B cell (primary cell): ENCODE measurements at regions not wholly inside any gene's neighbourhood (a gene's known extent, or its start where the extent isn't known, plus 50 kb on each side); places are given as distances from the start of the nearest gene placed in this dataset.

Source experiments
- ATAC-seq: fragments of 200-7000 bp; cut with Tn5 transposase; one replicate; pipeline ENCODE4 v1.10.0; 2021; ENCODE audit warnings: low read depth, mild to moderate bottlenecking, moderate number of reproducible peaks, moderate library complexity
- CTCF ChIA-PET: fragments of 350-600 bp; sonication (Branson Sonifier 250); formaldehyde crosslinking; loops from one replicate; lab custom pipeline; 2021; ENCODE audit warnings: antibody characterized with exemption, inconsistent platforms; lab: Charles Lee
- POLR2A ChIA-PET: fragments of 350-600 bp; sonication (Branson Sonifier 250); formaldehyde crosslinking; loops from one replicate; lab custom pipeline; 2021; ENCODE audit warnings: antibody characterized with exemption; lab: Charles Lee
- DNase-seq: peaks from one replicate; pipeline ENCODE4 v3.0.0; 2013
- H2AFZ ChIP-seq: 2 replicates; pipeline ENCODE4 v1.6.1; 2012; ENCODE audit warnings: mild to moderate bottlenecking, low read depth, low read length; ENCODE audit not compliant: insufficient read depth, poor library complexity, severe bottlenecking
- H3K27ac ChIP-seq, 2 donors: 1 replicate in 1 of 2; 2 replicates in 1 of 2; pipeline ENCODE4 v1.5.1; 2012 to 2013; ENCODE audit warnings: low read length in 2 of 2, mild to moderate bottlenecking in 2 of 2, moderate library complexity in 1 of 2
- H3K27me3 ChIP-seq, 4 experiments: fragments of 200-600 bp in 1 of 4; sonication (generic) in 1 of 4; replicated peaks in 1 of 4; 1 replicate in 2 of 4; 2 replicates in 2 of 4; pipeline versions ENCODE4 v1.6.1 to v1.7.0; 2013 to 2016; ENCODE audit warnings: low read length in 3 of 4, mild to moderate bottlenecking in 2 of 4, mixed read lengths in 1 of 4, moderate library complexity in 1 of 4; ENCODE audit not compliant: insufficient read depth in 4 of 4, control insufficient read depth in 3 of 4; ENCODE audit errors: control extremely low read depth in 1 of 4
- H3K36me3 ChIP-seq, 2 experiments: replicated peaks in 1 of 2; 1 replicate in 1 of 2; 2 replicates in 1 of 2; pipeline versions ENCODE4 v1.6.1 to v1.7.1; 2013; ENCODE audit warnings: low read length in 1 of 2; ENCODE audit not compliant: insufficient read depth in 2 of 2, control insufficient read depth in 1 of 2; ENCODE audit errors: control extremely low read depth in 1 of 2, extremely low read depth in 1 of 2
- H3K4me1 ChIP-seq, 2 donors: fragments of 200-600 bp in 1 of 2; sonication (generic) in 1 of 2; 1 replicate in 1 of 2; 2 replicates in 1 of 2; pipeline versions ENCODE4 v1.5.1 to v1.6.1; 2013 to 2017; ENCODE audit warnings: low read length in 2 of 2; ENCODE audit not compliant: control insufficient read depth in 2 of 2, insufficient read depth in 2 of 2
- H3K4me2 ChIP-seq: replicated peaks from 2 replicates; pipeline ENCODE3; 2012; ENCODE audit warnings: mild to moderate bottlenecking, low read depth, low read length; ENCODE audit not compliant: poor library complexity, severe bottlenecking
- H3K4me3 ChIP-seq, 5 experiments: fragments of 200-600 bp in 1 of 5; sonication (generic) in 1 of 5; 1 replicate in 3 of 5; 2 replicates in 2 of 5; pipeline versions ENCODE4 v1.5.1 to v1.7.0; 2011 to 2016; ENCODE audit warnings: low read length in 4 of 5, mild to moderate bottlenecking in 4 of 5, low read depth in 2 of 5, control low read depth in 1 of 5, moderate library complexity in 1 of 5; ENCODE audit not compliant: insufficient read depth in 1 of 5; ENCODE audit errors: control extremely low read depth in 1 of 5, extremely low read depth in 1 of 5
- H3K79me2 ChIP-seq: fragments of 200-600 bp; sonication (generic); one replicate; pipeline ENCODE4 v1.6.0; 2016; ENCODE audit warnings: low read length; ENCODE audit not compliant: control insufficient read depth, insufficient read depth
- H3K9ac ChIP-seq: fragments of 200-600 bp; sonication (generic); 2 replicates; pipeline ENCODE4 v1.6.1; 2017; ENCODE audit warnings: mild to moderate bottlenecking, low read length, moderate library complexity
- H3K9me3 ChIP-seq, 3 donors: one replicate each; pipeline versions ENCODE4 v1.6.1 to v1.7.1; 2013; ENCODE audit warnings: low read length in 2 of 3; ENCODE audit not compliant: control insufficient read depth in 2 of 3, insufficient read depth in 1 of 3; ENCODE audit errors: control extremely low read depth in 1 of 3
- H4K20me1 ChIP-seq: 2 replicates; pipeline ENCODE4 v1.6.0; 2012; ENCODE audit warnings: mild to moderate bottlenecking, low read length; ENCODE audit not compliant: insufficient read depth, control insufficient read depth, poor library complexity, severe bottlenecking
- H3K27ac Mint-ChIP-seq: one replicate; pipeline ENCODE4 v1.8.0; 2021; ENCODE audit warnings: mixed read lengths
- H3K27me3 Mint-ChIP-seq: one replicate; pipeline ENCODE4 v1.8.0; 2021; ENCODE audit warnings: mixed read lengths
- H3K4me1 Mint-ChIP-seq: one replicate; pipeline ENCODE4 v1.8.0; 2021; ENCODE audit warnings: mixed read lengths
- H3K4me3 Mint-ChIP-seq: one replicate; pipeline ENCODE4 v1.8.0; 2021; ENCODE audit warnings: mixed read lengths
- H3K9me3 Mint-ChIP-seq: one replicate; pipeline ENCODE4 v1.8.0; 2022; ENCODE audit warnings: mixed read lengths; ENCODE audit not compliant: insufficient read depth
- CTCF ChIP-seq: fragments of 200-600 bp; IDR thresholded peaks from one replicate; pipeline ENCODE4 v1.8.0; 2022; ENCODE audit warnings: antibody characterized with exemption, mild to moderate bottlenecking
- EZH2 ChIP-seq: IDR thresholded peaks from 2 replicates; pipeline ENCODE4 v1.6.1; 2012; ENCODE audit warnings: borderline replicate concordance, low read depth, mild to moderate bottlenecking, moderate library complexity, low read length; ENCODE audit not compliant: insufficient read depth, poor library complexity, severe bottlenecking
- WGBS: methylation state at CpG from one replicate; pipeline ENCODE4 v1.1.5; 2013; ENCODE audit warnings: missing lambda C conversion rate; ENCODE audit not compliant: insufficient coverage; 5-methylcytosine and 5-hydroxymethylcytosine counted together
- intact Hi-C: fragments of 100-400 bp; cut with micrococcal nuclease; formaldehyde crosslinking; loops from one replicate; pipeline ENCODE4 v1.10.0; 2022

DNA sequence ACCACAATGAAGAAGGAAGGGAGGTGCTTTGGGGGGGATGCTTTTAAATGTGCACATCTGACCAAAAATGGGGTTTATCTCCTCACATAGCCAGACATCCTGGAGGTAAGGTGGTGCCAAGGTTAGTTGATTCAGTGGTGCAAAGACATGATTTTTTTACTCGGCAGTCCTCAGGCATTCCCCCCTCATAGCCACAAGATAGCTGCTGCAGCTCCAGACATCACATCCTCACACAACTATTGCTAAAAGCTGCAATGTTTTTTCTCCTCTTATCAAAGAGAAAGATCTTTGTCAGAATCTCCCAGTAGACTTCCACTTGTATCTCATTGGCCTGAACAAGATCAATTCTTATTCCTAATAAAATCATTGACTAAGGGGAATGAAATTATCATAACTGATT is 141.3 kb upstream of the ZNF438 start:
- POLR2A ChIA-PET = no interaction called here
- Histone ChIP-seq H3K9me3 (peaks cover 0 to 7% (median 0%) of the 10 kb centered on the region in 3 donors), H3K79me2 (no peaks in the 10 kb centered on the region), H3K4me2 (no peak overlapping the region), H3K27ac (no peak overlapping the region), H3K4me1 (no peaks in the 10 kb centered on the region), H4K20me1 (no peaks in the 10 kb centered on the region), H3K27me3 (no peaks in the 10 kb centered on the region), H3K36me3 (no peaks in the 10 kb centered on the region), H2AFZ (no peak overlapping the region), H3K9ac (no peak overlapping the region), H3K4me3 (no peak overlapping the region)
- H3K4me3 Mint-ChIP-seq = no peak overlapping the region
- H3K9me3 Mint-ChIP-seq = peaks cover 13% of the 10 kb centered on the region
- no peak for ATAC-seq
- CTCF ChIA-PET = no interaction called here
- DNase-seq = no peak
- intact Hi-C loops = no loop called here
- no CpG with 5 or more reads among the region's 1 CpG for WGBS
- no peak overlapping the region for H3K27ac Mint-ChIP-seq
- peaks cover 22% of the 10 kb centered on the region for H3K27me3 Mint-ChIP-seq
- TF ChIP-seq EZH2 (no peak), CTCF (no peak)
- H3K4me1 Mint-ChIP-seq = no peaks in the 10 kb centered on the region

DNA sequence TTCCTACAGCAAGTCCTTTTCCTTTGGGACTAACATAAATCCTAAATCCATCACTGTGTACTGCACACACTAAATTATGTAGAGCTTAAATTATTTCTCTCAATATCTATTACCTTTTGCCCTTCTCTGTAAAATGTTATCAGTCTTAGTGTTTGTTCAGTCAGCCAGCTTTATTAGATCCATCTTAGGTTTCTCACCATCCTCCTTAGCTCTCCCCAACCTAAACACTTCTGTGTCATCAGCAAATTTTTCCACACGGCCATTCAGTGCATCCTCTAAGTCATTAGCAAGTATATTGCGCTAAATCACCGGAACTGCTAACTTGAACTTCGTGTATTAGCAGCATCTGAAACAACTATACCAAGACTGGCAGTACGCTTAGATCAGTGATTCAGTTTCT is 142.1 kb upstream of the ZNF438 start:
- intact Hi-C loops = no loop called here
- CTCF ChIA-PET = no interaction called here
- no peaks in the 10 kb centered on the region for H3K4me1 Mint-ChIP-seq

More for the DNA sequence above, 142.1 kb upstream of the ZNF438 start:
- Histone ChIP-seq H3K4me1 (no peaks in the 10 kb centered on the region), H3K27ac (no peak overlapping the region), H2AFZ (no peak overlapping the region), H3K9ac (no peak overlapping the region), H3K79me2 (no peaks in the 10 kb centered on the region), H3K36me3 (no peaks in the 10 kb centered on the region), H4K20me1 (no peaks in the 10 kb centered on the region), H3K4me2 (no peak overlapping the region), H3K9me3 (peaks cover 0 to 7% (median 0%) of the 10 kb centered on the region in 3 donors), H3K27me3 (no peaks in the 10 kb centered on the region), H3K4me3 (no peak overlapping the region)
- H3K27me3 Mint-ChIP-seq = peaks cover 22% of the 10 kb centered on the region
- DNase-seq = no peak
- H3K9me3 Mint-ChIP-seq = peaks cover 13% of the 10 kb centered on the region
- no peak overlapping the region for H3K27ac Mint-ChIP-seq
- POLR2A ChIA-PET = no interaction called here
- no peak for ATAC-seq
- 80% methylated on average over 1 of the region's 5 CpGs for WGBS
- TF ChIP-seq EZH2 = no peak
- TF ChIP-seq CTCF = no peak
- no peak overlapping the region for H3K4me3 Mint-ChIP-seq
